ENCODE measurements at regions not wholly inside any gene's neighbourhood (a gene's known extent, or its start where the extent isn't known, plus 50 kb on each side); places are given as distances from the start of the nearest gene placed in this dataset.

GRCh38 chr3:107986505-107986904, 104.3 kb downstream of the CD47 start:
- Histone ChIP-seq H3K9ac (ENCODE audit: insufficient read depth, low read length, poor library complexity, severe bottlenecking) (peak overlapping the region; percentile 47), H3K79me2 (ENCODE audit: insufficient read depth, low read length) (no peaks in the 10 kb centered on the region), H3K9me3 (replicated peaks in 1 of 2; ENCODE audit: control insufficient read depth in 1 of 2, insufficient read depth in 1 of 2, low read length in 2 of 2) (no peaks in the 10 kb centered on the region), H3K27ac (ENCODE audit: low read depth in 1 of 2, low read length in 2 of 2) (peak overlapping the region; percentile 82 to 94), H3K4me2 (replicated peaks; ENCODE audit: extremely low read depth, low read length, poor library complexity, severe bottlenecking) (peak overlapping the region; percentile 56), H3K27me3 (ENCODE audit: control insufficient read depth in 2 of 2, insufficient read depth in 2 of 2, low read length in 2 of 2) (no peaks in the 10 kb centered on the region), H3K4me1 (ENCODE audit: control insufficient read depth in 1 of 2, insufficient read depth in 2 of 2, low read length in 2 of 2) (peaks cover 62 to 70% of the 10 kb centered on the region in 2 donors), H2AFZ (ENCODE audit: insufficient read depth, low read depth, low read length, poor library complexity, severe bottlenecking) (peak overlapping the region; percentile 4), H4K20me1 (ENCODE audit: insufficient read depth, low read length) (no peaks in the 10 kb centered on the region), H3K4me3 (replicated peaks in 1 of 3; ENCODE audit: low read depth in 2 of 3, low read length in 3 of 3) (peak overlapping the region in 1 of 3 experiments; percentile 29), H3K36me3 (replicated peaks in 1 of 2; ENCODE audit: control insufficient read depth in 1 of 2, insufficient read depth in 2 of 2, low read length in 2 of 2) (no peaks in the 10 kb centered on the region)
- H3K27ac Mint-ChIP-seq: peak overlapping the region; percentile 88 to 98 (median 95)
- peaks cover 0 to 1% of the 10 kb centered on the region in 2 donors for H3K36me3 Mint-ChIP-seq
- H3K4me1 Mint-ChIP-seq: peaks cover 61% of the 10 kb centered on the region
- intact Hi-C loops (cut with micrococcal nuclease): loop anchor here in 1 of 2 donors (5.0 kb wide), 1 partner anchor 146 kb away; no protein-coding TSS in a partner anchor
- H3K4me3 Mint-ChIP-seq: peak overlapping the region in 1 of 2 donors; percentile 48
- peaks cover 0 to 2% (median 0%) of the 10 kb centered on the region in 7 donors for H3K9me3 Mint-ChIP-seq
- TF ChIP-seq CTCF (IDR thresholded peaks at IDR 0.05): no peak
- H3K27me3 Mint-ChIP-seq (ENCODE audit: low read depth in 3 of 3): peaks cover 0 to 3% (median 0%) of the 10 kb centered on the region in 3 donors
- WGBS (ENCODE audit: insufficient coverage): no CpG with 5 or more reads among the region's 4 CpGs
- DNase-seq: peak in 2 of 3 donors; percentile 19 to 32

GRCh38 chr3:107985496-107985895, 105.3 kb downstream of the CD47 start:
- Histone ChIP-seq H3K27me3 (ENCODE audit: control insufficient read depth in 2 of 2, insufficient read depth in 2 of 2, low read length in 2 of 2) (no peaks in the 10 kb centered on the region), H3K27ac (ENCODE audit: low read depth in 1 of 2, low read length in 2 of 2) (peak overlapping the region in 1 of 2 donors; percentile 94), H3K4me3 (replicated peaks in 1 of 3; ENCODE audit: low read depth in 2 of 3, low read length in 3 of 3) (no peak overlapping the region), H3K9me3 (replicated peaks in 1 of 2; ENCODE audit: control insufficient read depth in 1 of 2, insufficient read depth in 1 of 2, low read length in 2 of 2) (no peaks in the 10 kb centered on the region), H3K9ac (ENCODE audit: insufficient read depth, low read length, poor library complexity, severe bottlenecking) (no peak overlapping the region), H3K79me2 (ENCODE audit: insufficient read depth, low read length) (no peaks in the 10 kb centered on the region), H3K4me2 (replicated peaks; ENCODE audit: extremely low read depth, low read length, poor library complexity, severe bottlenecking) (no peak overlapping the region), H3K36me3 (replicated peaks in 1 of 2; ENCODE audit: control insufficient read depth in 1 of 2, insufficient read depth in 2 of 2, low read length in 2 of 2) (no peaks in the 10 kb centered on the region), H4K20me1 (ENCODE audit: insufficient read depth, low read length) (no peaks in the 10 kb centered on the region), H3K4me1 (ENCODE audit: control insufficient read depth in 1 of 2, insufficient read depth in 2 of 2, low read length in 2 of 2) (peaks cover 62 to 69% of the 10 kb centered on the region in 2 donors), H2AFZ (ENCODE audit: insufficient read depth, low read depth, low read length, poor library complexity, severe bottlenecking) (no peak overlapping the region)
- DNase-seq: peak; percentile 83 to 92 (median 86)
- TF ChIP-seq CTCF (IDR thresholded peaks at IDR 0.05): no peak
- WGBS (ENCODE audit: insufficient coverage): no CpG with 5 or more reads among the region's 4 CpGs
- no peak overlapping the region for H3K4me3 Mint-ChIP-seq
- intact Hi-C loops (cut with micrococcal nuclease): loop anchor here in 1 of 2 donors (5.0 kb wide), 1 partner anchor 147 kb away; no protein-coding TSS in a partner anchor
- peaks cover 0 to 3% (median 0%) of the 10 kb centered on the region in 3 donors for H3K27me3 Mint-ChIP-seq (ENCODE audit: low read depth in 3 of 3)
- peak overlapping the region; percentile 69 to 88 (median 84) for H3K27ac Mint-ChIP-seq
- H3K36me3 Mint-ChIP-seq: no peaks in the 10 kb centered on the region
- H3K9me3 Mint-ChIP-seq: peaks cover 0 to 2% (median 0%) of the 10 kb centered on the region in 7 donors
- H3K4me1 Mint-ChIP-seq: peaks cover 62% of the 10 kb centered on the region
